ENCODE measurements at regions not wholly inside any gene's neighbourhood (a gene's known extent, or its start where the extent isn't known, plus 50 kb on each side); places are given as distances from the start of the nearest gene placed in this dataset.

DNA sequence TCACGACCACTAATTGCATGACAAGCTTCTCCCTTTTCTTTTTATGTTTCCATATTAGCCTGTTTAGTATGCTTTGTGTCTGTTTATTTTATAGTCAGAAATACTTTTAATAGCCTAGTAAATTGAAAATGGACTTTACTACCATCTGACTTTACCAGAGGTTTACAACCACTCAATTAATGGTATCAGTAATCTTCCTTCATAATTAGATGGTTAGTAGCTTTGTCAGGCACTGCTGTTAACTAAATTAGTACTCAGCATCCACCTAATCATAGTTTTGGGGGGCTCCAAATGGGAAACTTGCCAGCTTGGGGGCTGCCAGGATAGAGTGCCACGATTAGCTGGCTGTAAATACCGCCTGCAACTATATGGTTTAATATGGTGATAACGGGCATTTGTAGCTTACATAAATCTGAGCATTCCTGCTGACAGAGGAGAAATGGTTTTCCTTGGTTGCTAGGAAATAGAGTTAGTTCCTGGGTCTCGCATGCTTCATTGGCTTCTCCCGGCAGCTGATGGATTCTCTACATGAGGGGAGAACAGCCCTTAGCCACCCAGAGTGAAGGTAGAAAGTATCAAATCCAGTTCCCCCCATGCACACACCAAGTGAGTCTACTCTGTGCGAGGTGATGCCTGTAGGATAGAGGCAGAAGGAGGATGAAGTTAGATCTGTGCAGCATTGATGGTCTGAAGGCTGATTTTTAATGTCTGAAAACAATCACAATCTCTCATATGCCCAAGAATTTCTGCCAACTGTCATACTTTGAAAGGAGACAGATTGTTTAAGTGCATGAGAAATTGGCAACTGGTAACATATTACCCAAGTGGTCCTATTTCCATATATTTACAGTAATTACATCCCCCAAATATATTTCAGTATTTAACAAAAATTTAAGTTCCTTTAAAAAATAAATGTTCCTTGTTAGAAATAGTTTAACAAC lies 326.6 kb upstream of the PROK2 start:
- no peaks in the 10 kb centered on the region for H3K9me3 ChIP-seq (ENCODE audit: insufficient read depth, low read depth, low read length)
- H3K4me1 ChIP-seq (ENCODE audit: insufficient read depth, low read length), result no peaks in the 10 kb centered on the region
- H3K27ac Mint-ChIP-seq (ENCODE audit: unreplicated experiment), result no peak overlapping the region
- no peak overlapping the region for H3K27ac ChIP-seq (ENCODE audit: low read depth, low read length)
- peaks cover 28% of the 10 kb centered on the region for H3K27me3 ChIP-seq (ENCODE audit: insufficient read depth, low read length)
- H3K4me2 ChIP-seq (ENCODE audit: low read length), result no peak overlapping the region
- no peak overlapping the region for H3K4me3 ChIP-seq (ENCODE audit: insufficient read depth, low read depth, low read length)
- no peak overlapping the region for H3K4me3 Mint-ChIP-seq (ENCODE audit: unreplicated experiment)
- no peaks in the 10 kb centered on the region for H3K79me2 ChIP-seq (ENCODE audit: insufficient read depth, low read length)
- no peaks in the 10 kb centered on the region for H4K20me1 ChIP-seq (ENCODE audit: insufficient read depth, low read length)
- FAIRE-seq, result no peak
- TF ChIP-seq EZH2 (IDR thresholded peaks at IDR 0.05; ENCODE audit: insufficient read depth, low read length), result no peak
- TF ChIP-seq, protein P1, sequence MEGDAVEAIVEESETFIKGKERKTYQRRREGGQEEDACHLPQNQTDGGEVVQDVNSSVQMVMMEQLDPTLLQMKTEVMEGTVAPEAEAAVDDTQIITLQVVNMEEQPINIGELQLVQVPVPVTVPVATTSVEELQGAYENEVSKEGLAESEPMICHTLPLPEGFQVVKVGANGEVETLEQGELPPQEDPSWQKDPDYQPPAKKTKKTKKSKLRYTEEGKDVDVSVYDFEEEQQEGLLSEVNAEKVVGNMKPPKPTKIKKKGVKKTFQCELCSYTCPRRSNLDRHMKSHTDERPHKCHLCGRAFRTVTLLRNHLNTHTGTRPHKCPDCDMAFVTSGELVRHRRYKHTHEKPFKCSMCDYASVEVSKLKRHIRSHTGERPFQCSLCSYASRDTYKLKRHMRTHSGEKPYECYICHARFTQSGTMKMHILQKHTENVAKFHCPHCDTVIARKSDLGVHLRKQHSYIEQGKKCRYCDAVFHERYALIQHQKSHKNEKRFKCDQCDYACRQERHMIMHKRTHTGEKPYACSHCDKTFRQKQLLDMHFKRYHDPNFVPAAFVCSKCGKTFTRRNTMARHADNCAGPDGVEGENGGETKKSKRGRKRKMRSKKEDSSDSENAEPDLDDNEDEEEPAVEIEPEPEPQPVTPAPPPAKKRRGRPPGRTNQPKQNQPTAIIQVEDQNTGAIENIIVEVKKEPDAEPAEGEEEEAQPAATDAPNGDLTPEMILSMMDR (IDR thresholded peaks at IDR 0.05; ENCODE audit: insufficient read depth, low read depth, low read length), result no peak
- no peaks in the 10 kb centered on the region for H3K36me3 Mint-ChIP-seq (ENCODE audit: low read depth, unreplicated experiment)
- DNase-seq (ENCODE audit: low read depth), result no peak
- no peaks in the 10 kb centered on the region for H3K36me3 ChIP-seq (ENCODE audit: insufficient read depth, low read length)
- peaks cover 34% of the 10 kb centered on the region for H3K27me3 Mint-ChIP-seq (ENCODE audit: low read depth, unreplicated experiment)
- H3K4me1 Mint-ChIP-seq (ENCODE audit: low read depth, unreplicated experiment), result no peaks in the 10 kb centered on the region
- H3K9me3 Mint-ChIP-seq (ENCODE audit: unreplicated experiment), result peaks cover 2% of the 10 kb centered on the region
- no peak overlapping the region for H3K9ac ChIP-seq (ENCODE audit: low read length)
- no peak overlapping the region for H2AFZ ChIP-seq (ENCODE audit: low read depth, low read length)

DNA sequence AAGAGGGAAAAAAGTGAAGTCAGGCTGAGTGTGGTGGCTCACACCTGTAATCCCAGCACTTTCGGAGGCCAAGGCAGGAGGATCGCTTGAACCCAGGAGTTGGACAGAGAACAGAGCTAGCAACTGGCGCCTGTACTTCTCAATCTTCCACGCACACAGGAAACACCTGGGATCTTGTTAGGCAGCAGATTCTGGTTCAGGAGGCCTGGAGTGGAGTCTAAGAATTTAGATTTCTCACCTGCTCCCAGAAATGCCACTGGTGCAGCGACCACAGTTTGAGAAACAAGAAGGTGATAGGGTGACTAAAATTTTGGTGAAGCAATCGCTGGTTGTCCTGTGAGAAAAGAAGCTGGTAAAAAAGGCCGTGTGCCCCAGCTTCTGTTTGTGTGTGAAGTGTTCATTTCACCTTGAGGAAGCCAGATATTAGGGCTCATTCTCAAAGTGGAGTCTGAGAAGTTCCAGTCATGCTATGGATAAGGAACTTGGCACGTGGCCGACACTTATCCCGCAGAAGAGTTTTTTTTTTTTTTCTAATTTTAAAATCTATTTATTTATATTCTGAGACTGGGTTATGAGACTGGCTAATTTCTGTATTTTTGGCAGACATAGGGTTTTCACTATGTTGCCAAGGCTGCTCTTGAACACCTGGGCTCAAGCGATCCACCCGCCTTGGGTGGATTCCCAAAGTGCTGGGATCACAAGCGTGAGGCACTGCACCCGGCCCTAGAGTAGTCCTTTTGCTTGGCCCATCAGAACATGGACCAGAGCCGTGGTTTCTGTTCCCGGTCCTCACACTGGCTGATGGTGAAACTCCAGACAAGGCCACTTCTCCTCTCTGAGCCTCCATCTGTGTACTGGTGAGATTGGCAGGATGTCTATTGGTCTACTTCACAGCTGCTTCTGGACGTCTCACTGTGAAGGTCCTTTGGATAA lies 324.6 kb upstream of the PROK2 start:
- FAIRE-seq (no peak), DNase-seq (ENCODE audit: low read depth) (no peak)
- no peaks in the 10 kb centered on the region for H4K20me1 ChIP-seq (ENCODE audit: insufficient read depth, low read length)
- Mint-ChIP-seq H3K27ac (ENCODE audit: unreplicated experiment) (no peak overlapping the region), H3K36me3 (ENCODE audit: low read depth, unreplicated experiment) (no peaks in the 10 kb centered on the region), H3K4me3 (ENCODE audit: unreplicated experiment) (no peak overlapping the region), H3K4me1 (ENCODE audit: low read depth, unreplicated experiment) (peaks cover 4% of the 10 kb centered on the region), H3K9me3 (ENCODE audit: unreplicated experiment) (peaks cover 2% of the 10 kb centered on the region), H3K27me3 (ENCODE audit: low read depth, unreplicated experiment) (peaks cover 39% of the 10 kb centered on the region)
- H3K36me3 ChIP-seq (ENCODE audit: insufficient read depth, low read length), result no peaks in the 10 kb centered on the region
- no peaks in the 10 kb centered on the region for H3K4me1 ChIP-seq (ENCODE audit: insufficient read depth, low read length)
- no peak overlapping the region for H2AFZ ChIP-seq (ENCODE audit: low read depth, low read length)
- no peak overlapping the region for H3K4me2 ChIP-seq (ENCODE audit: low read length)
- no peaks in the 10 kb centered on the region for H3K9me3 ChIP-seq (ENCODE audit: insufficient read depth, low read depth, low read length)
- H3K27me3 ChIP-seq (ENCODE audit: insufficient read depth, low read length), result peaks cover 36% of the 10 kb centered on the region
- no peak overlapping the region for H3K4me3 ChIP-seq (ENCODE audit: insufficient read depth, low read depth, low read length)
- H3K9ac ChIP-seq (ENCODE audit: low read length), result no peak overlapping the region
- H3K27ac ChIP-seq (ENCODE audit: low read depth, low read length), result no peak overlapping the region
- no peak for TF ChIP-seq EZH2 (IDR thresholded peaks at IDR 0.05; ENCODE audit: insufficient read depth, low read length)
- TF ChIP-seq, protein P1 (IDR thresholded peaks at IDR 0.05; ENCODE audit: insufficient read depth, low read depth, low read length), result no peak
- no peaks in the 10 kb centered on the region for H3K79me2 ChIP-seq (ENCODE audit: insufficient read depth, low read length)

Data from astrocyte (in vitro differentiated cells and primary cell).